K562 (cell line): ENCODE measurements at regions not wholly inside any gene's neighbourhood (a gene's known extent, or its start where the extent isn't known, plus 50 kb on each side); places are given as distances from the start of the nearest gene placed in this dataset.

Experiments used
- ARID1B ChIP-seq: fragments of 450-650 bp; IDR thresholded peaks from 2 replicates; pipeline ENCODE4 v1.6.1; 2016; ENCODE audit warnings: antibody characterized with exemption, mild to moderate bottlenecking, inconsistent platforms
- CBFA2T2 ChIP-seq: fragments of 450-650 bp; conservative IDR thresholded peaks from 2 replicates; pipeline ENCODE4 v1.6.1; 2017; ENCODE audit warnings: mild to moderate bottlenecking
- FOXK2 ChIP-seq, 2 experiments: fragments of 450-650 bp; IDR thresholded peaks in 1 of 2; conservative IDR thresholded peaks in 1 of 2; 2 replicates each; pipeline ENCODE4 v1.6.1; 2016; ENCODE audit warnings: low read depth in 2 of 2, mild to moderate bottlenecking in 1 of 2
- HDAC6 ChIP-seq: IDR thresholded peaks from 2 replicates; pipeline ENCODE4 v1.6.1; 2012; ENCODE audit warnings: low read depth, mild to moderate bottlenecking, control low read depth, inconsistent platforms, low read length, moderate library complexity
- MCM2 ChIP-seq: fragments of 450-650 bp; IDR thresholded peaks from 2 replicates; pipeline ENCODE4 v1.6.1; 2017; ENCODE audit warnings: low read depth, mild to moderate bottlenecking
- MECOM ChIP-seq: fragments of 250-450 bp; sonication (Bioruptor Pico); IDR thresholded peaks from 2 replicates; pipeline ENCODE4 v1.8.0; 2022; ENCODE audit warnings: inconsistent platforms
- MNT ChIP-seq, 2 experiments: fragments of 450-650 bp; conservative IDR thresholded peaks; 2 replicates each; pipeline ENCODE4 v1.6.1; 2017; ENCODE audit warnings: mild to moderate bottlenecking in 2 of 2, moderate library complexity in 2 of 2
- MTA1 ChIP-seq: fragments of 450-650 bp; IDR thresholded peaks from 2 replicates; pipeline ENCODE4 v1.6.1; 2017; ENCODE audit warnings: borderline replicate concordance
- MTA2 ChIP-seq: fragments of 450-650 bp; IDR thresholded peaks from 2 replicates; pipeline ENCODE4 v1.6.1; 2016; ENCODE audit warnings: low read depth
- NFXL1 ChIP-seq: fragments of 450-650 bp; formaldehyde crosslinking; IDR thresholded peaks from 2 replicates; pipeline ENCODE4 v1.4.0; 2021; ENCODE audit warnings: mild to moderate bottlenecking
- NR1H2 ChIP-seq: sonication (generic); formaldehyde crosslinking; IDR thresholded peaks from 2 replicates; pipeline ENCODE4 v1.4.0; 2020; ENCODE audit warnings: mild to moderate bottlenecking, missing genetic modification reagents
- PTBP1 ChIP-seq: fragments of 200-400 bp; formaldehyde crosslinking; IDR thresholded peaks from 2 replicates; pipeline ENCODE4 v1.6.1; 2017; ENCODE audit warnings: low read depth, low read length
- SMARCA4 ChIP-seq: fragments of 450-650 bp; IDR thresholded peaks from 2 replicates; pipeline ENCODE4 v1.6.1; 2016
- TRIM24 ChIP-seq, 2 experiments: fragments of 450-650 bp; IDR thresholded peaks; 2 replicates each; pipeline ENCODE4 v1.6.1; 2016
- ZNF316 ChIP-seq: fragments of 450-650 bp; IDR thresholded peaks from 2 replicates; pipeline ENCODE4 v1.6.1; 2016
- TF ChIP-seq, protein P1 (sequence below): fragments of 250-450 bp; sonication (Bioruptor Pico); IDR thresholded peaks from 2 replicates; pipeline ENCODE4 v1.9.0; 2021; ENCODE audit warnings: mild to moderate bottlenecking
- TF ChIP-seq, protein P2 (sequence below), 2 experiments: fragments of 450-650 bp; IDR thresholded peaks; 2 replicates each; pipeline ENCODE4 v1.6.1; 2016; ENCODE audit warnings: mild to moderate bottlenecking in 2 of 2, borderline replicate concordance in 1 of 2, low read depth in 1 of 2, moderate library complexity in 1 of 2
- TF ChIP-seq, protein P3 (sequence below): sonication (generic); formaldehyde crosslinking; IDR thresholded peaks from 2 replicates; pipeline ENCODE4 v1.9.0; 2022; ENCODE audit warnings: mild to moderate bottlenecking, missing genetic modification reagents

- TF ChIP-seq PTBP1 (no peak), HDAC6 (no peak), NR1H2 (CRISPR knock-in tag) (no peak), MECOM (peak; percentile 34; the same call in 1 of the 2 replicates), NFXL1 (no peak), SMARCA4 (0 out of 2 replicates have a peak, but pooled peaks have one; percentile 49), ARID1B (no peak), FOXK2 (conservative IDR thresholded peaks at IDR 0.05 in 1 of 2, IDR thresholded peaks at IDR 0.05 in 1 of 2; ENCODE audit: low read depth in 2 of 2) (peak in 1 of 2 experiments; percentile 48; a peak in 1 of 4 replicates), MTA2 (no peak), TRIM24 (IDR thresholded peaks at IDR 0.05) (peak in 1 of 2 experiments; percentile 31; a peak in 1 of 4 replicates), MTA1 (0 out of 2 replicates have a peak, but pooled peaks have one; percentile 29), MNT (conservative IDR thresholded peaks at IDR 0.05) (peak in 1 of 2 experiments; percentile 40; a peak in 2 of 4 replicates), MCM2 (no peak), ZNF316 (peak; percentile 23; the same call in 1 of the 2 replicates), CBFA2T2 (peak; percentile 48)
- TF ChIP-seq, protein P1, sequence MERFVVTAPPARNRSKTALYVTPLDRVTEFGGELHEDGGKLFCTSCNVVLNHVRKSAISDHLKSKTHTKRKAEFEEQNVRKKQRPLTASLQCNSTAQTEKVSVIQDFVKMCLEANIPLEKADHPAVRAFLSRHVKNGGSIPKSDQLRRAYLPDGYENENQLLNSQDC: no peak
- TF ChIP-seq, protein P2, sequence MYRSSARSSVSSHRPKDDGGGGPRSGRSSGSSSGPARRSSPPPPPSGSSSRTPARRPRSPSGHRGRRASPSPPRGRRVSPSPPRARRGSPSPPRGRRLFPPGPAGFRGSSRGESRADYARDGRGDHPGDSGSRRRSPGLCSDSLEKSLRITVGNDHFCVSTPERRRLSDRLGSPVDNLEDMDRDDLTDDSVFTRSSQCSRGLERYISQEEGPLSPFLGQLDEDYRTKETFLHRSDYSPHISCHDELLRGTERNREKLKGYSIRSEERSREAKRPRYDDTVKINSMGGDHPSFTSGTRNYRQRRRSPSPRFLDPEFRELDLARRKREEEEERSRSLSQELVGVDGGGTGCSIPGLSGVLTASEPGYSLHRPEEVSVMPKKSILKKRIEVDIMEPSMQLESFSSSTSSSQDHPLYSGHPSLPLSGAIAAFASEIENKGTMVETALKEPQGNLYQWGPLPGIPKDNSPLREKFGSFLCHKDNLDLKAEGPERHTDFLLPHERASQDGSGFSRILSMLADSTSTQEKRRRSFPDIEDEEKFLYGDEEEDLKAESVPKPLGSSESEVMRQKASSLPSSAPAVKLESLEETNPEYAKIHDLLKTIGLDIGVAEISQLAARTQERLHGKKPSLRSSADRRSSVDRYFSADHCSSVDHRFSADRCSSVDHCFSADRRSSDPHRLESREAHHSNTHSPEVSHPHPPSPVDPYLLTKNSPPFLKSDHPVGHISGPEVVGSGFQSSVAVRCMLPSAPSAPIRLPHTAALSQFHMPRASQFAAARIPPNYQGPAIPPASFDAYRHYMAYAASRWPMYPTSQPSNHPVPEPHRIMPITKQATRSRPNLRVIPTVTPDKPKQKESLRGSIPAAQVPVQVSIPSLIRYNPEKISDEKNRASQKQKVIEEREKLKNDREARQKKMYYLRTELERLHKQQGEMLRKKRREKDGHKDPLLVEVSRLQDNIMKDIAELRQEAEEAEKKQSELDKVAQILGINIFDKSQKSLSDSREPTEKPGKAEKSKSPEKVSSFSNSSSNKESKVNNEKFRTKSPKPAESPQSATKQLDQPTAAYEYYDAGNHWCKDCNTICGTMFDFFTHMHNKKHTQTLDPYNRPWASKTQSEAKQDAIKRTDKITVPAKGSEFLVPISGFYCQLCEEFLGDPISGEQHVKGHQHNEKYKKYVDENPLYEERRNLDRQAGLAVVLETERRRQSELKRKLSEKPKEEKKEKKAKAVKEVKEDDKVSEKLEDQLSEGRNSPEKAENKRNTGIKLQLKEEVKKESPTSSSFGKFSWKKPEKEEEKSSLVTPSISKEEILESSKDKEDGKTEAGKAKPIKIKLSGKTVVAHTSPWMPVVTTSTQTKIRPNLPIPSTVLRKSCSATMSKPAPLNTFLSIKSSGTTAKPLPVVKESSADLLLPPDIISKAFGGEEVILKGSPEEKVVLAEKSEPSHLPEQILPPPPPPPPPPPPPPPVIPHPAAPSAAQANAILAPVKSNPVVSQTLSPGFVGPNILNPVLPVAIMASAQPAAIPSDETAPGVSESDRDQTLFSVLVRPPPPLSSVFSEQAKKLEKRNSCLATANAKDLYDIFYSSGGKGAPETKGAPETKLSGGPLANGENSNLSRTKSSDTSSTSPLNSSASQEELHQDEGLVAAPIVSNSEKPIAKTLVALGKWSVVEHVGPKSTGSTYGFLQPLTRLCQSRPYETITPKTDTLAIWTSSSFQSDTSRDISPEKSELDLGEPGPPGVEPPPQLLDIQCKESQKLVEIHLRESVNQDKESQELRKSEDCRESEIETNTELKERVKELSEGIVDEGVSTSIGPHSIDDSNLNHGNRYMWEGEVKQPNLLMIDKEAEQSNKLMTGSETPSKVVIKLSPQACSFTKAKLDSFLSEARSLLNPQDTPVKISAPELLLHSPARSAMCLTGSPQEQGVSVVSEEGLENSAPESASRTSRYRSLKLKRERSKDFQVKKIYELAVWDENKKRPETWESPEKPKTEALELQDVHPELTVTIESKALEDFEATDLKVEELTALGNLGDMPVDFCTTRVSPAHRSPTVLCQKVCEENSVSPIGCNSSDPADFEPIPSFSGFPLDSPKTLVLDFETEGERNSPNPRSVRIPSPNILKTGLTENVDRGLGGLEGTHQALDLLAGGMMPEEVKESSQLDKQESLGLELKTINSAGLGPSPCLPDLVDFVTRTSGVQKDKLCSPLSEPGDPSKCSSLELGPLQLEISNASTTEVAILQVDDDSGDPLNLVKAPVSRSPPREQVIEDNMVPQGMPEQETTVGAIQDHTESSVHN (IDR thresholded peaks at IDR 0.05; ENCODE audit: borderline replicate concordance in 1 of 2, low read depth in 1 of 2): no peak
- TF ChIP-seq, protein P3, sequence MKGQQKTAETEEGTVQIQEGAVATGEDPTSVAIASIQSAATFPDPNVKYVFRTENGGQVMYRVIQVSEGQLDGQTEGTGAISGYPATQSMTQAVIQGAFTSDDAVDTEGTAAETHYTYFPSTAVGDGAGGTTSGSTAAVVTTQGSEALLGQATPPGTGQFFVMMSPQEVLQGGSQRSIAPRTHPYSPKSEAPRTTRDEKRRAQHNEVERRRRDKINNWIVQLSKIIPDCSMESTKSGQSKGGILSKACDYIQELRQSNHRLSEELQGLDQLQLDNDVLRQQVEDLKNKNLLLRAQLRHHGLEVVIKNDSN (CRISPR knock-in tag): 0 out of 2 replicates have a peak, but pooled peaks have one; percentile 6
Measured at GRCh38 chr13:111046590-111047141, 68.4 kb upstream of the ARHGEF7 start (continued).
